Stimulated activated CD4-positive, alpha-beta T cell treated with anti-CD3 and anti-CD28 coated beads, Interleukin-1b, Interleukin-23, amount 100 ng/mL, for 24 hours (primary cell): ENCODE measurements at regions not wholly inside any gene's neighbourhood (a gene's known extent, or its start where the extent isn't known, plus 50 kb on each side); places are given as distances from the start of the nearest gene placed in this dataset.
"Not testable (repeated sequence)": the region's sequence is repeated elsewhere in the genome, so short reads cannot be mapped to it uniquely, and the experiment has no call there.

ENCODE experiments used
- DNase-seq, 4 experiments: peaks; one replicate each; pipeline ENCODE4 v3.0.0-alpha.2; 2020; ENCODE audit warnings: low read depth in 4 of 4, low spot score in 1 of 4

GRCh38 chr7:67666359-67666758 lies 669.7 kb downstream of the TYW1 start:
- not testable (repeated sequence) for DNase-seq

DNA sequence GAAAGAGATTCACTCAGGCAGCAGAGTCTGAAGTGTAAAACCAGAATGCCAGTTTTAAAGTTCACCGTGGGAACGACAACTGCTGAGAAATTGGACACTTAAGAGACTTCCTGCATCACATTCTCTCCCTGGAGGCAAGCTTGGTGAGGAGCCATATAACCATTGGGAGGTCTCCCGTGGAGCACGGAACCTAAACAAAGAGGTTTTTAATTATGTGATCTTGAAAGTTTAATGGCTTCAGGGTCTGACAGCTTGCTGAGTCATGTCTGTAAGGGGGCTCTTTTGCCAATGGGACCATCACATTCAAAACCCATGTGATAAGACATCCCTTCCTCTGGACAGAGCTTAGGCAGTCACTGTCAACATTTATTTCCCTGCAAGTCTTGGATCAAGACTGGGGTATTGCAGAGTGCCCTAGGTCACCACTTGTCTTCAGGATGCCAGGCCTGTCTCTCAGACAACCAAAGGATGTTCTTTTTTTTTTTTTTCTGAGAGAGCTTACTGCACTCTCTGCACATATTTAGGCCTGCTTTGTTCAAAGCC lies 674.4 kb downstream of the TYW1 start:
- DNase-seq: no peak

- no peak for DNase-seq
Observed at GRCh38 chr7:67673861-67674260, 677.2 kb downstream of the TYW1 start.

GRCh38 chr7:67674862-67675261 lies 678.2 kb downstream of the TYW1 start:
- DNase-seq: not testable (repeated sequence)

- no peak for DNase-seq
Observed at GRCh38 chr7:67675971-67676370, 679.3 kb downstream of the TYW1 start.

- DNase-seq: no peak
Observed at GRCh38 chr7:67678419-67678818, 681.8 kb downstream of the TYW1 start.

GRCh38 chr7:67683628-67684027 lies 687.0 kb downstream of the TYW1 start:
- no peak for DNase-seq

DNA sequence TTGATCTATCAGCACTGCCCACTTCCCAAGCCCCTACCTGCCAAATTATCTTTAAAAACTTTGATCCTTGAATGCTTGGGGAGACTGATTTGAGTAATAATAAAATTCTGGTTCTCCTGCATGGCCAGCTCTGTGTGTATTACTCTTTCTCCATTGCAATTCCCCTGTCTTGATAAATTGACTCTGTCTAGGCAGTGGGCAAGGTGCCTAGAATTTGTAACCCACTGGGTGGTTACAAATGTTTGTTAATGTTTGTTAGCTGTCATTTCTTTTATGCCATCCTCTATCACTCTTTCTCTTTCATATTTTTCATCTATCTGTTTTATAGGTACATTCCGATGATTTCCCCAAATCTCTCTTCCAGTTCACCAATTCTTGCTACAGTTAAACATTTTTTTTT lies 694.1 kb downstream of the TYW1 start:
- DNase-seq: no peak

GRCh38 chr7:67692425-67692824 lies 695.8 kb downstream of the TYW1 start:
- DNase-seq: no peak

DNA sequence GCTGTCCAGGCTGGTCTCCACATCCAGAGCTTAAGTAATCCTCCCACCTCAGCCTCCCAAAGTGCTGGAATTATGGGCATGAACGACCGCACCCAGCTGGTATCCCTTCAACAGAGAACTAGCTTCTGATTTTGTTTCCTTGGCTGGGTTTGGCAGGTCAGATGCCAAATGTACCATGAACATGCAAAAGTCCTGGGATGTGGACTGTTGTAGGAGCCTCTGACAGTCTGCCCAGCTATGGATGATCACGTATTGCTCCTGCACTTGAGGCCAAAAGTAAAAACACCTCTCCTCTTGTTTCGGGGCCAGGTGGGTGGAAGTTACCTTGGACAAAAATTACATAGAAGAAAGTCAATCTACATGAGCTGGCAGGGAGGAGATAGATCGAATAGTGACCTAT lies 699.5 kb downstream of the TYW1 start:
- no peak for DNase-seq

DNA sequence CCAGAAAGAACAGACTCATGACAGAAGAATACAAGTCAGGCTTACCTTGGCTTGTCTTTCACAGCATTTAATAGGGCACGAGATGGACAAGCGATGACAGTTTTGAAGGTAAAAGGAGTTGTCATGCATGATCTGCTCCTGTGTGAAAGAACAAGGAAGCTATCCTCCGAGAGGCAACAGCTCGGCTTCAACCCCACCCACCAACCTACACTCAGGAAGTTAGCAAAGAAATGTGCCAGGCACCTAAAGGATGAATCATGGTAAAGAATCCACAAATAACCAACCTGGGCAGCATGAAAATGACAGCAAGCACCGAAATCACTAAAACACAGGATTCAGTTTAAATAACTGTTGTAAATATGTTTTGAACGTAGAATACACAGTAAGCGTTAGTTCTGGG lies 700.2 kb downstream of the TYW1 start:
- no peak for DNase-seq

DNA sequence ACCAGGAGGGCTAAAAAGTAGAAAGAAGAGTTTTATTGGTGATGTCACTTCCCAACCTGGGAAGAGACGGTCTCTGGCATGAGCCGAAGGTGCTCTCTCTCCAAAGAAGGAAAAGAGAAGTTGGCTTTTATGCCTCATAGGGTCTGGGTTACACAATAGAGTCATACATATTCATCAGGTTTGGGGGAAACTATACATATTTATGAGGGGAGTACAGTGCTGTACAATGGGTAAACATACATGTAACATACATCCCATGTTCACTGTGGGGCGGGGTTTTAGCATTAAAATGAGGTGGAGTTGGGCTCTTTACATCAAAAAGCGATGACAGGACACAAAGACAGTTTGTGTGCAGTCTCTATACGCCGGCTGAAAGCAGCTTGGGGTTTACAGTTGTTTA lies 701.7 kb downstream of the TYW1 start:
- DNase-seq: no peak

DNA sequence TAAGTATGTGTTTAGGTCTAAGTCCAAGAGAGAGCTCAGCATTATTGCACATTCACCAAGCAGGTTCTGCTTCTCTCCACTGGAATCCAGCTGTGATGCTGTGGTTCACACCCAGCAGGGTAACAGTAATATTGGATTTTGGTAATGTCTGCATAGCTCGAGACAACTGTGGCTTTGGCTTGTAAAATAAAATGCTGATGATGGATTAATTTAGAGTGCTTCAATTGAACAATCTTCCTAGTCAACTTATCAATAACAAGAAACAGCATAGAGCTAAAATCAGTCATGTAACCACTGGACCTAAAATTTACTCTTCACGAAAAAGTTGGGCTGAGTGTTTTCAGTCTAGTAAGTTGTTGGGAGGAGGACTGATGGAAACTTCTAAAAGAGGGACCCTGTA lies 709.2 kb downstream of the TYW1 start:
- no peak for DNase-seq

DNA sequence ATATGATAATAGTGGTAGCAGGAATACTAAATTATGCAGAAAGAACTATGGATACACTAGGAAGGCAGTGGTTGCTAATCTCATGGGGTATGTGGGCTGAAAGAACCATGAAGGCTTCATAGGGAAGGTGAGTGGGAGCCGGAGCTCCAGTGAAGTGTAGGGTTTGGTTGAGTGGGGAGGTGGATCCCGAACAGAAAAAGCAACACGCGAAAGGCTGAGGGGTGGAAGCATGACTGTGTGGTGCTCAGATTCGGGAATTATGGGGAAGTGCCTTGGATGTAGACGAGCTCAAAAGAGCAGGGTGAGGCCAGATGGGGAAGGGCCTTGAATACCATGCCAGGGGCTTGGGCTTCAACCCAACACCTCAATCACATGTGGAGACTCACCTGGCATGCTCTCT lies 715.1 kb downstream of the TYW1 start:
- no peak for DNase-seq

DNA sequence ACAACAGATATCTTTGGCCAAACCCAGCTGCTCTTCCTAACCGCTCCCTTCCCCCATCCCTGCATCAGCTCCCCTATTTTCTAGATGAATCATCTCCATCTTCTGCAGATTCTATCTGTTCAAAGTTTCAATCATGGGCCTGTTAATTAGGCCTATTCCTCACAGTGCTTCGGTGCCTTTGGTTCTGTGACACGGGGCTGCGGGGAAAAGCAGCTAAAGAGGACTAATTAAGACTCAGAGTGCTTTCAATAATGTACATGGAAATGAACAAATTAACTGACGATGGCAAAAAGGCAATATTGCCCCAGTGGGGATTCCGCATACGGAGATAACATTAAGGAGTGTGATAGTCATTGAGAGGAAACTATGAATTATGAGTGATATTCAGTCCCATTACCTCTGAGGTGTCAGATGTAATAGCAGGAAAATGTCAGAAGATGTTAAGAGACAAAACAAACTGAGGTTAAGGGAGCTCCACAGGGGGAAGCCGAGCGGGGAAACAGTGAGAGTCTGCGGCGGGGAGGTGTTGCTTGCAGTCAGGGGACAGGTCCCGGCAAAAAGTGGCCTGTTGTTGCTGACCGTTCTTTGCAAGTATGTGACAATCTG lies 716.9 kb downstream of the TYW1 start:
- no peak for DNase-seq

DNA sequence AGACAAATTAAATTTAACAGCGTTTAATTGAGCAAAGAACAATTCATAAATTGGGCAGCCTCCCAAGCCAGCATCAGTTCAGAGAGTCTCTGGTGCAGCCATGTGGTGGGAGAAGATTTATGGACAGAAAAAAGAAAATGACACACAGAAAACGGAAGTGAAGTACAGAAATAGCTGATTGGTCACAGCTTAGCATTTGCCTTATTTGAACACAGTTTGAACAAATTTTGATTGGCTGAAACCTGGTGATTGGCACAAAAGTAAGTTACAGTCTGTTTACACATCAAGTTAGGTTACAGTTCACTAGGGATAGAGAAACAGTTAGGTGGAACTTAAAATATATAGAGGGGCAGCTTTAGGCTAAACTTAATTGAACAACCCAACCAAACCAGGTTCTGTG lies 720.1 kb downstream of the TYW1 start:
- no peak for DNase-seq

DNA sequence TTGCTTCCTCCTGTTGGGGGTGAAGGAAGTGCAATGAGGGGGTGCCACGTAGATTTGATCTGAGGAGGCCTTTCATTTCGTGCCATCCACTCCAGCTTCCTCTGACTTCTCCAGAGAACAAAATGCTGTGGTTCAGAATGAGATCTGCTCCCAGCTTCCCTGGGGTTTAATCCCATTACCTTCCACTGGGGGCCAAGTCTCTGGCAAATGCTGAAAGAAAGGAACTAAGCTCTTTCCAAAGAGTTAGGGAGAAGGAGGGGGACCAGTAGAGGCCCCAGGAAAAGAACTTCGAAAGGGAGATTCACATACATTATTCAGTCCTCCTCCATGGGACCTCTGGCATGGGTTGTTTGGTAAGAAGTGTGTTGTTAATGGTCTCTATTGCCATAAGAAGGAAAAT lies 727.0 kb downstream of the TYW1 start:
- DNase-seq: no peak

DNA sequence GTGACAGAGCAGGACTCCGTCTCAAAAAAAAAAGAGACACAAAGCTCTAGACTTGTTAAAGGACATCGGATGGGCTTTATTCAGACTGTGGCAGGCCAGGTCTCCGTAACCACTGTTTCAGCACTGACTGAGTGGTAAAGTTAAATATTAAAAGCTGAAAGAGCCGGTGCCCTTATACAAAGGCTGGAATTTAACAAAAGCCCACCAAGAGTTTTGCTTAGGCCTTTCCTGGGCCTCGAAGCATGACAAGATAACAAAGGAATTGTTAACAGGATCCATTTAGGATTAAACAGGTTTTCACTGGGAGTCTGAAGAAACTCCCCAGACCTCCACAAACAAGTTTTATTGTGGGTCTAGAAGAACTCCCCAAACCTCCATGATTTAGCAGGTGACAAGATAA lies 727.8 kb downstream of the TYW1 start:
- DNase-seq: no peak

DNA sequence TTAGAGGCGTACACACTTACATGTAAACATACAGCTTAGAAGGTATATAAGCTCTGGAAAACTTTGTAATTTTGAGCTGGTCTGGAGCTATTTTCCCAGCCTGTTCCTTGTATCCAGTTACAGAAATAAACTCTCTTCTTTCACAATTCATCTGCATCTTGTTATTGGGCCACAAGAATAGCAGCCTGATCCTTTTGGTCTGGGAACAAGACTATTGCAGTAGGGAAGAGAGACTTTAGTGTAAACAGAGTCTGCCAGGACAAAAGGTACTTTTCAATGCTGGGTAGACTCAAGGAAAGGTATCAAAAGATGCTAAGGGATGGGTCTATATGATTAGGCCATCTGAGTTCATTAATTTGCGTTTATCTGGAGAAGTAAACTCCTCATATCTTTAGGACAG lies 728.3 kb downstream of the TYW1 start:
- no peak for DNase-seq

GRCh38 chr7:67725423-67725822 lies 728.8 kb downstream of the TYW1 start:
- no peak for DNase-seq

DNA sequence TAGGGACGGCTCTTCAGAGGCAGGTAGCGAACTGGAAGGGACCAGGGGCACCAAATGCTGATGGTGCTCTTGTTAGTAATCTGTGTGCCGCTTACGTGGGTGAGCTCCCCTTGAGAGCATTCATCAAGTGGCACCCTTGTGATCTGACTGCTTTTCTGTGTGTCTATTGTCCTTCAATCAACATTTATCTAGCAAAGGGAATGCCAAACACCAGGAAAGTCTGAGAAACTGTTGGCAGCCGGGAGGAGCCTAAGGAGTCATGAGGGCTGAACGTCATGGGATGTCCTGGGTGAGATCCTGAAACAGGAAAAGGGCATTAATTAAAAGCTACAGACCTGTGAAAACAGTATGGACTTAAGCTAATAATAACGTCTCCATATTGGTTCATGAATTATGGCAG lies 733.1 kb downstream of the TYW1 start:
- DNase-seq: no peak

GRCh38 chr7:67731704-67732103 lies 735.1 kb downstream of the TYW1 start:
- no peak for DNase-seq

DNA sequence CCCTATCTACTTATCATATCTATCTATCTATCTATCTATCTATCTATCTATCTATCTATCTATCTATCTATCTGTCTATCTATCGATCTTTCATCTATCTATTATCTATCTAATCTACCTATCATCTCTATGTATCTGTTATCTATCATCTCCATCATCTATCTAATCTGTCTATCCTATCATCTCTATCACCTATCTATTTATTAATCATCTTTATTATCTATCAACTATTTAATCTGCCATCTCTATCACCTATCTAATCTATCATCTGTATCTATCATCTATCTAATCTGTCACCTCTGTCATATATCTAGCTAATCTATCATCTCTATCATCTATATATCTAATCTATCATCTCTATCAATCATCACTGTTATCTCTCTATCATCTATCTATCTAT lies 736.3 kb downstream of the TYW1 start:
- DNase-seq: no peak

DNA sequence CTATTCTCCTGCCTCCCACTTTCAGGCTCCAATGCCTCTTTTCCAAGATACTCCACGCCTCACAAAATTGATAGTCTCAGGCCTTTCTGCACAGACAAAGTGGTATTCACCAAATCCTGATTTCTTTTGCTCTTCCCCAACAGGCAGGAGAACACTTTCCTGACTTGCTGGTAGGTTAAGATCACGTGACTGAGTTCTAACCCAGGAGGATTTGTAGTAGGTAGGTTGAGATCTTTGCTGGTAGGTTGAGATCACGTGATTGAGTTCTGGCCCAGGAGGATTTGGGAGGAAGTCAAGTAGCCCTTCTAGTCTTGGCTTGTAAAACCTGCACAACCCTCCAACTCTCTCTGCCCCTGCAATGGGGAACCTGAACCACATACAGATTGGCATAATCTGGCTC lies 741.5 kb downstream of the TYW1 start:
- DNase-seq: no peak
